NCI-H146 (cell line): ENCODE measurements at regions not wholly inside any gene's neighbourhood (a gene's known extent, or its start where the extent isn't known, plus 50 kb on each side); places are given as distances from the start of the nearest gene placed in this dataset.

ENCODE experiments used
- DNase-seq: peaks from one replicate; lab custom pipeline; 2025; lab: John Stamatoyannopoulos, UW

DNA sequence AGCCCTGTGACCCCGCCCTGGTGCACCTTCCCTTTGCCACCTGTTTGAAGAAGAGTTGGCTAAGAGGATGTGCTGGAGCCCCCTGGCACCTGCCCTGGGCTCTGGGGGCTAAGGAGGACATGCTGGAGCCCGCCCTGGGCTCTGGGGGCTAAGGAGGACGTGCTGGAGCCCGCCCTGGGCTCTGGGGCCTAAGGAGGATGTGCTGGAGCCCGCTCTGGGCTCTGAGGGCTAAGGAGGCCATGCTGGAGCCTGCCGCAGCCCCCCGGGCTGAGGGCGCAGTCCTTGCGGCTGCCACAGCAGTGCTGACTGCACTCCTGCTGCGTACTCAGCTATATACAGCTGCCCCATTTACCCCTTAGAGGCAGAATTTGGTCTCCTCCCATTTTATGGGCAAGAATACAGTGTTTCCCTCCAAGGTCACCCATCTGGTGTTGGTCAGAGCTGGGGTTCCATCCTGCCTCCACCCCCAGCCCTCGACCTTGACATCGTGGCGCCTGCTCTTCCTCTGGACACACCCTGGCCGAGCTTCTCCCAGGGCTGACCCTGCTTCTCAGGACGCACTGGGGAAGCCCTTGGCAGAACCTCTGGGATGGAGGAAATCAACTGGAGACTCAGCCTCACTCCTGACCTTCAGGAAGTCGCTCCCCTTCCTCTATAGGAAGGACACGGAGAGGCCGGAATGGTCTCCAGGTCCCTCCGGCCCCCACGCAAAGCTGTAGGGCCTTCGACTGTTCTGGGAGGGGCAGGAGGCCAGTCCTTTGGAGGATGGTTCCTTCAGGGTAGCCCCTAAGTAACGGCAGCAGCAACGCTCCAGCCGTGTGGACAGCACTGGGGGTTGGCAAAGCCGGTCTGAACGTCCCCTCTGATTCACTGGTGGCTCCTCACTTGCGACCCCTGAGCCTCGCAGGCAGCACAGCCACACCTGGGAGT, 65.0 kb upstream of the HPCAL1 start:
- DNase-seq, result no peak

- no peak for DNase-seq
Observed at GRCh38 chr2:10238396-10238795, 64.3 kb upstream of the HPCAL1 start.

DNA sequence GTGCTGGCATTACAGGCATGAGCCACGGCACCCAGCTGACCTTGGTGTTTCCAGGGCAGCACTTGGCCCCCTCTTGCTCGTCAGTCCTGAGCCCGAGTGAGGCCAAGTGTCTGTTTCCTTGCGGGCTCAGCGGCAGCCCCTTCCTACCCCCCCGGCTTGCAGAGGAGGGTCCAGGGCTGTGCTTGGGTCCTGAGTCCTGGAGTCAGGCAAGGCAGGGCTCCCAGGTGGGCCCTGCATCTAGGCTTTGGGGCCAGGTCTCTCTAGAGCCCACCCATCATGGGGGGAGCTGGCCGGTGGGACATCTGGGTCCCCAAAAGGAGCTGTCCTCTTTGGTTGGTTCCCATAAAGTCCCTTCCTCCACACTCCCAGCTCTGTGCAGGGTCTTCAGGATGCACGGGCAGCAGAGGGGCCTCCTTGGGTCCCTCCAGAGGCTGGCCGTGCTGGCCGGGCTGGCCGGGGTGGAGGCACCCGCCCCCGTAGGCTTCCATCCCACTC, 63.7 kb upstream of the HPCAL1 start:
- no peak for DNase-seq

DNA sequence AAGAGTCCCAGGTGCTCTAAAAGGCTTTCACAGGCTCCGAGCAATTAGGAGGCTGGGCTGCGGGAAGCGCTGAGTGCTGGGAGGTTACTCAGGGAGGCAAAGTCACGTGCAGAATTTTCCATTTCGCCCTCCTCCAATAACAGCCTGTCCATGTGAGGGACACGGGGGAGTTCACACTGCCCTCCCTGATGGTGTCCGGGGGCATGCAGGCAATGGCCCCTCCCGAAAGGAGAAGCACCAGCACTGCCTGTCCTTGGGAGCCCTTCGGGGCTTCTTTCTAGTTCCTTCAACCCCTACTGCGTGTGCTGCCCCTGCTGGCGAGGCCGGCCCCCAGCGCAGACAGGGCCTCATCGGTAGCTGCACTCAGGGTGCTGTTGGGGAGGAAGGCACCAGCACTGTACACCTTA, 63.1 kb upstream of the HPCAL1 start:
- DNase-seq, result no peak

- DNase-seq, result no peak
Observed at GRCh38 chr2:10240161-10240681, 62.5 kb upstream of the HPCAL1 start.

DNA sequence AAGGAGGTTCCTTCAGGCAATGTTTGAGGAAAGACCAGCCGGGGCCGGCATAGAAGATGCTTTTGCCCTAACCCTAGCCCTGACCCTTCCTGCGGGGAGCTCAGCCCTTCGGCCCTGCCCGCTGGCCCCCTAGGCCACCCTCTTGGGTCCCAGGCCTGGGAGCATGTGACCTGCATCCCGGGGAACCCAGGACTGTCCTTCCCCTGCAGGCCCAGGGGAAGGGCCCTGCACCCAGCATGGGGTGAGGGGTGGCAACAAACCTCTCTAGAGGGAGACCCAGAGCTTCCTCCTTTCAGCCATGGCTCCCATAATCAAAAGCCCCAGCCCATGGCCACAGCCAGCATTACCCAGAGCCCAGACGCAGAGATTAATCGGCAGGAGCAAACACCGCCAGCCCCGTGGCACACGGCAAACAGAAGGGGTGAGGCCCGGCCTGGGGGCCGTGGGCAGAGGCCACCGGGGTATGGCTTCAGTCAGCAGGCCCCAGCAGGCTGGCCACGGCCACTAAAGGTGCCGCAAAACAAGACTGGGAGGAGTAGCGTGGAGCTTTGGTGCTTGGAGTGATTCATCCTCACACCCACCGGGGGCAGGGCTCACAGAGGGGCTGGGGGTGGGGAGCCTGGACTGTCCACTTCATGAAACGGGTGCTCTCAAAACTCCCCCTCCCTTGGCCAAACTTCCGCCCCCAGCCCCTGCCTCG, 61.6 kb upstream of the HPCAL1 start:
- DNase-seq, result no peak

DNA sequence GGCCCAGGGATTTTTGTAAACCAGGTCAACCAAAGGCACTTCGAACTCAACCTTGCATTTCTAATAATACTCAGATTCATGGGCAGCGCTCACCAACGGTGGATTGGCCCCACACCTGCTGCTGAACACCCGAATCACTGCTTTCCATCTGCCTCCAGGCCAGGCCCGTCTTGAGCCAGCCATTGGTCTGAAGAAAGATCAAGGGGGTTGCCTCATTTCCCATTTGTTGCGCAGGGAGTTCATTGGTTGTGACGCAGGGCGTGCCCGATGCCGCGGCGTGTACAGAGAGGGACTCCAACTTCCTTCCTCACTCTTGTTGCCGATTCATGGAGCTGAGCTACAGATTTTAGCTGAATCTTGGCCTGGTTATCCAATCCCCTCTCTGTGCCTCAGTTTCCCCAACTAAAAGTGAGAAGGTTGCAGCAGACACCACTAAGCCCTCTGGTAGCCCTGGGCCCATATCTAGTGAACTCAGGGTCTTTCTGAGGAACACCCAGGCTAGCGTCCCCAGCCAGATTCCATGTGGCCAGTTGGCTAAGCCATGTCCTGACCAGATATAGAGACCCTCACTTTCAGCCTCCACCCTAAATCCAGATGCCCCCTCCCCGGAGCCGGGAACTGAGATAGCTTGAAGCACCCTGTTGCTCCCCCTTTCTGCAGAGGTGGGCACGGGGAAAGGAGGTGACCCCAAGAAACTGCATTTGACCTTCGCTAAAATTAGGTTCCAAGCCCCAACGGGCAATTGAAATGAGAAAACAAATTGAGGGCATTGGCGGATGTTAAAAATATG, 60.9 kb upstream of the HPCAL1 start:
- no peak for DNase-seq

GRCh38 chr2:10242451-10242850, 60.3 kb upstream of the HPCAL1 start:
- DNase-seq, result no peak

DNA sequence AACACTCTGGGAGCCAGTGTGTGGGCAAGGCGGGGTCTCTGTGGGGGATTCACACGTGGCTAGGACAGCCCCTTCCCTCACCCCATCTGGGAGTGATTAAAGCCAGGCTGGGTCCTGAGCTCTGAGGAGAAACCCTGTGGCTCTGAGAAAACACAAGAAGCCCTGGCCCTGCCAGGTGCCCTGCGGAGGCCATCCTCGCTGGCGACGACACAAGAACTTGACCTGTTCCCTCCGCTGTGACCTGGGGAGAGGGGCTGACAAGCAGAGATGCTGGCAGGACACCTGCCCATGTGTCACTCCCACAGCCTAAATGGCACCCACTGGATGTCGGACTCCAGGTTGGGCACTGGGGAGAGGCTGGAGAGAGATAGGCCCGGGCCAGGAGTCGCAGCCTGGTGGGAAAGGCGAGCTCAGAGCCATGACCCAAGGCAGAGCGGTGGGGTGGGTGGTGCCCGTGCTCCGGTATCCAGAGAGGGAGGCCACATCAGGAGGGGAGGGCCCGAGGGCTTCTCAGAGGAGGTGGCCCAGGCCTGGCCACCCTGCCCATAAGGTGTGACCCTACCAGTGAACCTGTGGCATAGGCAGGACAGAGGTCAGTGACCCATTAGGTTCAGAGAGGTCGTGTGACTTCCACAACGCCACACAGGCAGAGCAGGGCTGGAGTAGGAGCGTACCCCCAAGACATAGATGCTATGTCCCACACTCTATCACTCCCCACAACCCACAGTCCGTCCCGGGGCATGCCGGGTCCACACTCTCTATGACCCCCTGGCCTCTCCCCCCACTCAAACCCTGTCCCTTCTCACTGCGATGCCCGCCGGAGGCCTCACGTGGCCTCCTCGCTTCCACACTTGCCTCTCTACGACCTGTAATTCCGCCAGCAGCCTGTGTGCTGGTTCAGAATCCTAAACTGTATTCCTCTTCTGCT, 59.4 kb upstream of the HPCAL1 start:
- DNase-seq, result no peak

GRCh38 chr2:10243926-10244270, 58.8 kb upstream of the HPCAL1 start:
- no peak for DNase-seq

- no peak for DNase-seq
Observed at GRCh38 chr2:10245021-10245420, 57.7 kb upstream of the HPCAL1 start.

DNA sequence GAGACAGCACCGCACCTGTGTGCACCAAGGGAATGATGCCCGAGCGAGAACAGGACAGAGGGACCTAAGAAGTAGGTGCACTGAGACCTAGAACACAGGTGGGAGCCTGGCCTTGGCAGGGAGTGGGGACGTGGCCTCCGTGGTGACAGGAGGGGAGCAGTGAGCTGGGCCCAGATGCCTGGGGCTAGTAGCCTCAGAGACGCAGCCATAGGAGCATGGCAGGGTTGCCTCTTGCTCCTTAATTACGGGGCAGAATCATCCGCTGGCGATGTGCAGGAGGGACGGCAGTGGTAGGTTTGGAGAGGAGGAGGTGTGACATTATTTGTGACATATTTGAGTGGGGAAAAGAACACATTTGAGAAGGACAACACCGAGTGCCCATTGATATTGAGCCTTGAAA, 57.0 kb upstream of the HPCAL1 start:
- DNase-seq, result no peak

DNA sequence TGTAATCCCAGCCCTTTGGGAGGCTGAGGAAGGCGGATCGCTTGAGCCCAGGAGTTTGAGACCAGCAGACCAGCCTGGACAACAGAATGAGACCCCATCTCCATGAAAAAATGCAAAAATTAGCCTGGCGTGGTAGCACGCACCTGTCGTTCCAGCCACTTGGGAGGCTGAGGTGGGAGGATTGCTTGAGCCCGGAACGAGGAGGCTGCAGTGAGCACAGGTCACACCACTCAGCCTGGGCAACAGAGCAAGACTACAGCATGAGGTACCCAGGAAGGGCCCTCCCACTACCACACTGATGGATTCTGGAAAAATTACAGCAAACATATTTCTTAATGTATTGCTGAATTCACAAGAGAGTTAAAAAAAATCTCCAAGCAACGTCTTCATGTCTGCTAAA, 56.3 kb upstream of the HPCAL1 start:
- DNase-seq, result no peak

DNA sequence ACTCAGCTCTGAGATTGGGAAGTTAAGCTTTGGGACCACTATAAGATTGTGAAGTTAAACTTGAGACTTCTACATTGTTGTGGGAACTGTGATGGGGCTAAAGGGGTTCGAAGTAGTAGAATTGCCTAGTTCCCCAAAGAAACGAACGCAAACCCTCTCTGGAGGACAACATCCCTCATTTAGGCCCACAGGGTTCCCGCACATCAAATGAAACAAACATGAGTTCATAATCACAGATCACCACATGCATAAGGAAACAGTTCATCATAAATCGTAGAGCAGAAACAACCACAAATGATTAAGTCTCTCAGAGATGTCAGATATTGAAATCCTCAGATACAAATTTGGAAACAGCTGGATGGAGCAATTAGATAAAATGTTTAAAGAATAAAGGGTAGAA, 55.9 kb upstream of the HPCAL1 start:
- DNase-seq, result no peak

GRCh38 chr2:10249798-10250197, 52.9 kb upstream of the HPCAL1 start:
- DNase-seq, result no peak

GRCh38 chr2:10252224-10252623, 50.5 kb upstream of the HPCAL1 start:
- DNase-seq, result no peak

- DNase-seq, result no peak
Observed at GRCh38 chr2:10252661-10253060, 50.0 kb upstream of the HPCAL1 start.
